ENCODE measurements at regions not wholly inside any gene's neighbourhood (a gene's known extent, or its start where the extent isn't known, plus 50 kb on each side); places are given as distances from the start of the nearest gene placed in this dataset.

DNA sequence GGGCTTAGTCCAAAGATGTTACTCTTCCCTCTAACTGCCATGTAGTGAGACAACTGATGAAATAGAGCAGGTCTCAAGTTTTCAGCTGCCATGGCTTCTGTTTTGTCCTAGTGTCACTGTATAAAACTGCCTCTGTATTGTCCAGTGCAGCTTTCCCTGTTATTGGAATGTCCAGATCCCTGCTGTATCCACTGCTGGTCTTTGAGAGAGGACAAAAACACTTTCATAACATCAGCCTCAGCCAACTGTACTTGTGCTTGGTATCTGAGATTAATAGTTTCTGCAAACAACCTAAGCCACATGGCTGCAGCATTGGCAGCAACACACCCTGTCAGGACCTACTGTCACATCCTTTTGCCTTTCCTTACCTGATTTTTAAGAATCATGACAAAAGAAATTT lies 480.2 kb downstream of the LPIN1 start:
- TF ChIP-seq, protein P1, sequence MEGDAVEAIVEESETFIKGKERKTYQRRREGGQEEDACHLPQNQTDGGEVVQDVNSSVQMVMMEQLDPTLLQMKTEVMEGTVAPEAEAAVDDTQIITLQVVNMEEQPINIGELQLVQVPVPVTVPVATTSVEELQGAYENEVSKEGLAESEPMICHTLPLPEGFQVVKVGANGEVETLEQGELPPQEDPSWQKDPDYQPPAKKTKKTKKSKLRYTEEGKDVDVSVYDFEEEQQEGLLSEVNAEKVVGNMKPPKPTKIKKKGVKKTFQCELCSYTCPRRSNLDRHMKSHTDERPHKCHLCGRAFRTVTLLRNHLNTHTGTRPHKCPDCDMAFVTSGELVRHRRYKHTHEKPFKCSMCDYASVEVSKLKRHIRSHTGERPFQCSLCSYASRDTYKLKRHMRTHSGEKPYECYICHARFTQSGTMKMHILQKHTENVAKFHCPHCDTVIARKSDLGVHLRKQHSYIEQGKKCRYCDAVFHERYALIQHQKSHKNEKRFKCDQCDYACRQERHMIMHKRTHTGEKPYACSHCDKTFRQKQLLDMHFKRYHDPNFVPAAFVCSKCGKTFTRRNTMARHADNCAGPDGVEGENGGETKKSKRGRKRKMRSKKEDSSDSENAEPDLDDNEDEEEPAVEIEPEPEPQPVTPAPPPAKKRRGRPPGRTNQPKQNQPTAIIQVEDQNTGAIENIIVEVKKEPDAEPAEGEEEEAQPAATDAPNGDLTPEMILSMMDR (IDR thresholded peaks at IDR 0.05) = no peak
- TF ChIP-seq, protein P2, sequence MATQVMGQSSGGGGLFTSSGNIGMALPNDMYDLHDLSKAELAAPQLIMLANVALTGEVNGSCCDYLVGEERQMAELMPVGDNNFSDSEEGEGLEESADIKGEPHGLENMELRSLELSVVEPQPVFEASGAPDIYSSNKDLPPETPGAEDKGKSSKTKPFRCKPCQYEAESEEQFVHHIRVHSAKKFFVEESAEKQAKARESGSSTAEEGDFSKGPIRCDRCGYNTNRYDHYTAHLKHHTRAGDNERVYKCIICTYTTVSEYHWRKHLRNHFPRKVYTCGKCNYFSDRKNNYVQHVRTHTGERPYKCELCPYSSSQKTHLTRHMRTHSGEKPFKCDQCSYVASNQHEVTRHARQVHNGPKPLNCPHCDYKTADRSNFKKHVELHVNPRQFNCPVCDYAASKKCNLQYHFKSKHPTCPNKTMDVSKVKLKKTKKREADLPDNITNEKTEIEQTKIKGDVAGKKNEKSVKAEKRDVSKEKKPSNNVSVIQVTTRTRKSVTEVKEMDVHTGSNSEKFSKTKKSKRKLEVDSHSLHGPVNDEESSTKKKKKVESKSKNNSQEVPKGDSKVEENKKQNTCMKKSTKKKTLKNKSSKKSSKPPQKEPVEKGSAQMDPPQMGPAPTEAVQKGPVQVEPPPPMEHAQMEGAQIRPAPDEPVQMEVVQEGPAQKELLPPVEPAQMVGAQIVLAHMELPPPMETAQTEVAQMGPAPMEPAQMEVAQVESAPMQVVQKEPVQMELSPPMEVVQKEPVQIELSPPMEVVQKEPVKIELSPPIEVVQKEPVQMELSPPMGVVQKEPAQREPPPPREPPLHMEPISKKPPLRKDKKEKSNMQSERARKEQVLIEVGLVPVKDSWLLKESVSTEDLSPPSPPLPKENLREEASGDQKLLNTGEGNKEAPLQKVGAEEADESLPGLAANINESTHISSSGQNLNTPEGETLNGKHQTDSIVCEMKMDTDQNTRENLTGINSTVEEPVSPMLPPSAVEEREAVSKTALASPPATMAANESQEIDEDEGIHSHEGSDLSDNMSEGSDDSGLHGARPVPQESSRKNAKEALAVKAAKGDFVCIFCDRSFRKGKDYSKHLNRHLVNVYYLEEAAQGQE (IDR thresholded peaks at IDR 0.05; ENCODE audit: insufficient read depth in 1 of 2, low read depth in 2 of 2, low read length in 1 of 2) = no peak

Data from Panc1 (cell line).